SK-N-SH (cell line): ENCODE measurements at regions not wholly inside any gene's neighbourhood (a gene's known extent, or its start where the extent isn't known, plus 50 kb on each side); places are given as distances from the start of the nearest gene placed in this dataset.

Source experiments
- CTCF ChIA-PET: fragments of 300-600, 350-600 bp; formaldehyde crosslinking; extraction: SDS; loops from one replicate; lab custom pipeline; 2021; lab: Yijun Ruan, JAX
- POLR2A ChIA-PET: fragments of 350-600 bp; sonication (Branson Sonifier 250); formaldehyde crosslinking; extraction: SDS; loops from one replicate; lab custom pipeline; 2020; ENCODE audit warnings: antibody characterized with exemption, inconsistent platforms; lab: Yijun Ruan, JAX
- DNase-seq: peaks from one replicate; pipeline ENCODE4 v3.0.0; 2012
- H2AFZ ChIP-seq: fragments of 200-600 bp; sonication (generic); 2 replicates; pipeline ENCODE4 v1.8.1; 2016; ENCODE audit warnings: antibody characterized with exemption, mild to moderate bottlenecking, low read depth
- H3F3A ChIP-seq: fragments of 200-600 bp; sonication (generic); replicated peaks from 2 replicates; pipeline ENCODE3; 2016; ENCODE audit warnings: antibody characterized with exemption, mild to moderate bottlenecking; ENCODE audit not compliant: insufficient read depth
- H3K27ac ChIP-seq, 2 experiments: fragments of 200-500 bp in 1 of 2; fragments of 200-600 bp in 1 of 2; sonication (Bioruptor generic) in 1 of 2; sonication (generic), shearing (Covaris generic) in 1 of 2; 2 replicates each; pipeline versions ENCODE4 v1.5.1 to v1.6.1; 2014 to 2016; ENCODE audit warnings: low read depth in 2 of 2, inconsistent platforms in 1 of 2, low read length in 1 of 2, mild to moderate bottlenecking in 1 of 2, mixed read lengths in 1 of 2
- H3K27me3 ChIP-seq: fragments of 200-600 bp; sonication (generic), shearing (Covaris generic); 2 replicates; pipeline ENCODE4 v1.6.1; 2016; ENCODE audit warnings: mixed run types; ENCODE audit not compliant: insufficient read depth
- H3K36me3 ChIP-seq, 2 experiments: fragments of 200-500 bp in 1 of 2; fragments of 200-600 bp in 1 of 2; sonication (Bioruptor generic) in 1 of 2; sonication (generic) in 1 of 2; replicated peaks in 1 of 2; 2 replicates each; pipeline versions ENCODE3 to v1.5.1; 2014 to 2016; ENCODE audit warnings: low read length in 1 of 2, mild to moderate bottlenecking in 1 of 2; ENCODE audit not compliant: insufficient read depth in 2 of 2, control insufficient read depth in 1 of 2
- H3K4me1 ChIP-seq, 2 experiments: fragments of 200-500 bp in 1 of 2; fragments of 200-600 bp in 1 of 2; sonication (Bioruptor generic) in 1 of 2; sonication (generic), shearing (Covaris generic) in 1 of 2; 2 replicates each; pipeline versions ENCODE4 v1.5.1 to v1.6.1; 2014 to 2016; ENCODE audit warnings: low read depth in 1 of 2, low read length in 1 of 2, mixed run types in 1 of 2; ENCODE audit not compliant: insufficient read depth in 2 of 2, control insufficient read depth in 1 of 2
- H3K4me2 ChIP-seq: fragments of 200-600 bp; sonication (generic), shearing (Covaris generic); 2 replicates; pipeline ENCODE4 v1.6.1; 2017; ENCODE audit warnings: mixed run types
- H3K4me3 ChIP-seq, 2 experiments: fragments of 200-500 bp in 1 of 2; fragments of 200-600 bp in 1 of 2; sonication (Bioruptor generic) in 1 of 2; sonication (generic), shearing (Covaris generic) in 1 of 2; 2 replicates each; pipeline versions ENCODE4 v1.5.1 to v1.8.1; 2014 to 2016; ENCODE audit warnings: low read depth in 2 of 2, inconsistent platforms in 1 of 2, low read length in 1 of 2, mild to moderate bottlenecking in 1 of 2, mixed read lengths in 1 of 2, moderate library complexity in 1 of 2
- H3K79me2 ChIP-seq: fragments of 200-600 bp; sonication (generic); 2 replicates; pipeline ENCODE4 v1.8.1; 2017; ENCODE audit warnings: mild to moderate bottlenecking; ENCODE audit not compliant: insufficient read depth
- H3K9ac ChIP-seq: fragments of 200-600 bp; sonication (generic); 2 replicates; pipeline ENCODE4 v1.6.1; 2017; ENCODE audit warnings: mixed run types
- H3K9me2 ChIP-seq: fragments of 200-600 bp; sonication (generic); 2 replicates; pipeline ENCODE4 v1.6.1; 2017; ENCODE audit warnings: mixed run types
- H3K9me3 ChIP-seq: fragments of 200-600 bp; sonication (generic); 2 replicates; pipeline ENCODE4 v1.6.1; 2017; ENCODE audit warnings: mixed run types, mild to moderate bottlenecking, moderate library complexity
- H4K20me1 ChIP-seq: fragments of 200-600 bp; sonication (generic); 2 replicates; pipeline ENCODE4 v1.6.1; 2017; ENCODE audit warnings: mild to moderate bottlenecking, mixed run types; ENCODE audit not compliant: insufficient read depth
- CHD2 ChIP-seq: fragments of 150-350 bp; IDR thresholded peaks from 2 replicates; pipeline ENCODE4 v1.6.1; 2018; ENCODE audit warnings: low read length; ENCODE audit not compliant: partially characterized antibody
- CTCF ChIP-seq: fragments of 200-600 bp; sonication (generic); IDR thresholded peaks from 2 replicates; pipeline ENCODE4 v1.6.1; 2017; ENCODE audit warnings: antibody characterized with exemption, mild to moderate bottlenecking, moderate library complexity
- EP300 ChIP-seq, 2 experiments: IDR thresholded peaks; 2 replicates each; pipeline versions ENCODE4 v1.4.0 to v1.6.1; 2012; ENCODE audit warnings: borderline replicate concordance in 1 of 2, low read depth in 1 of 2, low read length in 1 of 2
- EZH2phosphoT487 ChIP-seq: fragments of 200-600 bp; sonication (generic); IDR thresholded peaks from 2 replicates; pipeline ENCODE4 v1.6.1; 2017; ENCODE audit warnings: low read depth, mixed run types, mild to moderate bottlenecking, antibody characterized with exemption, moderate library complexity, borderline replicate concordance
- FOXJ3 ChIP-seq: sonication (generic); formaldehyde crosslinking; IDR thresholded peaks from 2 replicates; pipeline ENCODE4 v1.5.1; 2020; ENCODE audit warnings: mild to moderate bottlenecking, missing genetic modification reagents
- GATA2 ChIP-seq: sonication (generic); formaldehyde crosslinking; IDR thresholded peaks from 2 replicates; pipeline ENCODE4 v1.5.0; 2020; ENCODE audit warnings: mild to moderate bottlenecking, missing genetic modification reagents
- MEF2A ChIP-seq: IDR thresholded peaks from 2 replicates; pipeline ENCODE4 v1.4.0; 2012; ENCODE audit warnings: low read depth, borderline replicate concordance
- MXI1 ChIP-seq: IDR thresholded peaks from 2 replicates; pipeline ENCODE4 v1.6.1; 2012; ENCODE audit warnings: mild to moderate bottlenecking, low read depth, low read length, improper control_type of control experiment
- RXRA ChIP-seq: IDR thresholded peaks from 2 replicates; pipeline ENCODE4 v1.4.0; 2012; ENCODE audit warnings: low read depth, mild to moderate bottlenecking, borderline replicate concordance
- SIN3A ChIP-seq: IDR thresholded peaks from 2 replicates; pipeline ENCODE4 v1.6.1; 2012; ENCODE audit warnings: low read depth, mild to moderate bottlenecking, low read length, moderate library complexity, borderline replicate concordance
- TAF1 ChIP-seq: IDR thresholded peaks from 2 replicates; pipeline ENCODE4 v1.6.1; 2012; ENCODE audit warnings: low read depth, mild to moderate bottlenecking, low read length, moderate library complexity, borderline replicate concordance
- TCF12 ChIP-seq: IDR thresholded peaks from 2 replicates; pipeline ENCODE4 v1.4.0; 2012
- TEAD4 ChIP-seq: IDR thresholded peaks from 2 replicates; pipeline ENCODE4 v1.4.0; 2012; ENCODE audit warnings: mild to moderate bottlenecking, borderline replicate concordance; ENCODE audit not compliant: insufficient read depth
- WGBS: methylation state at CpG from one replicate; pipeline ENCODE4 v1.1.6; 2017; ENCODE audit warnings: low lambda C conversion rate; 5-methylcytosine and 5-hydroxymethylcytosine counted together
- TF ChIP-seq, protein P1 (sequence below): fragments of 150-350 bp; IDR thresholded peaks from 2 replicates; pipeline ENCODE4 v1.6.1; 2017; ENCODE audit warnings: antibody characterized with exemption, low read length, low read depth, borderline replicate concordance
- TF ChIP-seq, protein P2 (sequence below): IDR thresholded peaks from 2 replicates; pipeline ENCODE4; 2012
- TF ChIP-seq, protein P3 (sequence below): IDR thresholded peaks from 2 replicates; pipeline ENCODE4 v1.4.0; 2012; ENCODE audit warnings: low read depth, borderline replicate concordance

DNA sequence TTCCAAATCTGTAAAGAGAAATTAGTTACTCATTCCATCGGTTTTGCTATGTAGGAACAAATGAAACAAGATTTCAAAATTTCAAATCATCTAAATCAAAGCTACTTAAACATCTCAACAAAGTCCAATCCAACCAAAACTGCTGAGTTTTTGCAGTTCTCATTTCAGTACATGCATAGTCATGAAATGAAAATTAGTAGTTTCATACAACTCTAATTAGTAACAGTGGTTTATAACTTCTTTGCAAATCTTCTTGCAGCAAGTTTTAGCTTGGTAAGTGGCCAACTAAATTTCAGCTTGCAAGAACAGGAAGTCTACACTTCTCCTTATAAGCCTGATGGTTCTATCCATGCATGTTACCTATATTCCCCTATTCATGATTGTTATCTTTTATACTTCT lies 75.6 kb downstream of the SPRY2 start:
- CTCF ChIA-PET, result interaction anchor here (0.7 kb wide), 1 partner anchor 211 kb away, joined by 3 read pairs; no protein-coding TSS in a partner anchor

DNA sequence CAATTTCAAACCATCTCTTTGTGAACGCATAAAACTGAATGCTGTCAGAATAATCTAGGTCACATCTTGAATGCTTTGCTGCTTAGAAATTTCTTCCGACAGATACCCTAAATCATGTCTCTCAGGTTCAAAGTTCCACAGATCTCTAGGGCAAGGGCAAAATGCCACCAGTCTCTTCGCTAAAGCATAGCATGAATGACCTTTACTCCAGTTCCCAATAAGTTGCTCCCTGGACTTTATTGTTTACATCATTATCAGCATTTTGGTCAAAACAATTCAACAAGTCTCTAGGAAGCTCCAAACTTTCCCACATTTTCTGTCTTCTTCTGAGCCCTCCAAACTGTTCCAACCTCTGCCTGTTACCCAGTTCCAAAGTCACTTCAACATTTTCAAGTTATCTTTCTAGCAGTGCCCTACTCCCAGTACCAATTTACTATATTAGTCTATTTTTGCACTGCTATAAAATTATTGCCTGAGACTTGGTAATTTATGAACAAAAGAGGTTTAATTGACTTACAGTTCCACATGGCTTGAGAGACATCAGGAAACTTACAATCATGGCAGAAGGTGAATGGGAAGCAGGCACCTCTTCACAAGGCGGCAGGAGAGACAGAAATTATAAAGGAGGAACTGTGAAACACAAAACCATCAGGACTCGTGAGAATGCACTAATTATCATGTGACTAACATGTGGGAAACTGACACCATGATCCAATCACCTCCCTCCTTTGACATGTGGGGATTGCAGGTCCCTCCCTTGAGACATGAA lies 77.0 kb downstream of the SPRY2 start:
- H3K4me3 ChIP-seq, result no peak overlapping the region
- no peak overlapping the region for H3K27ac ChIP-seq
- H2AFZ ChIP-seq, result no peak overlapping the region
- H4K20me1 ChIP-seq, result no peaks in the 10 kb centered on the region
- no peak for DNase-seq
- TF ChIP-seq CHD2 (no peak), SIN3A (no peak), TAF1 (no peak), GATA2 (CRISPR knock-in tag) (no peak), TEAD4 (no peak), EP300 (IDR thresholded peaks at IDR 0.05; ENCODE audit: borderline replicate concordance in 1 of 2, low read depth in 1 of 2, low read length in 1 of 2) (no peak), CTCF (no peak), TCF12 (no peak)
- TF ChIP-seq, protein P1, sequence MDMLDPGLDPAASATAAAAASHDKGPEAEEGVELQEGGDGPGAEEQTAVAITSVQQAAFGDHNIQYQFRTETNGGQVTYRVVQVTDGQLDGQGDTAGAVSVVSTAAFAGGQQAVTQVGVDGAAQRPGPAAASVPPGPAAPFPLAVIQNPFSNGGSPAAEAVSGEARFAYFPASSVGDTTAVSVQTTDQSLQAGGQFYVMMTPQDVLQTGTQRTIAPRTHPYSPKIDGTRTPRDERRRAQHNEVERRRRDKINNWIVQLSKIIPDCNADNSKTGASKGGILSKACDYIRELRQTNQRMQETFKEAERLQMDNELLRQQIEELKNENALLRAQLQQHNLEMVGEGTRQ, result no peak
- TF ChIP-seq, protein P2, sequence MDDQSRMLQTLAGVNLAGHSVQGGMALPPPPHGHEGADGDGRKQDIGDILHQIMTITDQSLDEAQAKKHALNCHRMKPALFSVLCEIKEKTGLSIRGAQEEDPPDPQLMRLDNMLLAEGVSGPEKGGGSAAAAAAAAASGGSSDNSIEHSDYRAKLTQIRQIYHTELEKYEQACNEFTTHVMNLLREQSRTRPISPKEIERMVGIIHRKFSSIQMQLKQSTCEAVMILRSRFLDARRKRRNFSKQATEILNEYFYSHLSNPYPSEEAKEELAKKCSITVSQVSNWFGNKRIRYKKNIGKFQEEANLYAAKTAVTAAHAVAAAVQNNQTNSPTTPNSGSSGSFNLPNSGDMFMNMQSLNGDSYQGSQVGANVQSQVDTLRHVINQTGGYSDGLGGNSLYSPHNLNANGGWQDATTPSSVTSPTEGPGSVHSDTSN, result no peak
- TF ChIP-seq, protein P3, sequence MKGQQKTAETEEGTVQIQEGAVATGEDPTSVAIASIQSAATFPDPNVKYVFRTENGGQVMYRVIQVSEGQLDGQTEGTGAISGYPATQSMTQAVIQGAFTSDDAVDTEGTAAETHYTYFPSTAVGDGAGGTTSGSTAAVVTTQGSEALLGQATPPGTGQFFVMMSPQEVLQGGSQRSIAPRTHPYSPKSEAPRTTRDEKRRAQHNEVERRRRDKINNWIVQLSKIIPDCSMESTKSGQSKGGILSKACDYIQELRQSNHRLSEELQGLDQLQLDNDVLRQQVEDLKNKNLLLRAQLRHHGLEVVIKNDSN, result no peak
- ChIA-PET CTCF (no interaction called here), POLR2A (no interaction called here)
- H3F3A ChIP-seq, result no peaks in the 10 kb centered on the region
- no peak overlapping the region for H3K4me2 ChIP-seq
- no peaks in the 10 kb centered on the region for H3K9me2 ChIP-seq
- no peaks in the 10 kb centered on the region for H3K9me3 ChIP-seq
- no peaks in the 10 kb centered on the region for H3K36me3 ChIP-seq
- no peaks in the 10 kb centered on the region for H3K79me2 ChIP-seq
- H3K4me1 ChIP-seq, result no peaks in the 10 kb centered on the region
- no peak overlapping the region for H3K9ac ChIP-seq
- 75% methylated on average over 5 of the region's 5 CpGs for WGBS
- H3K27me3 ChIP-seq, result no peaks in the 10 kb centered on the region

More for the DNA sequence above, 75.6 kb downstream of the SPRY2 start:
- no peak overlapping the region for H3K4me3 ChIP-seq
- DNase-seq, result no peak
- no peaks in the 10 kb centered on the region for H3K79me2 ChIP-seq
- WGBS, result 26% methylated on average over 1 of the region's 1 CpG
- no peak overlapping the region for H2AFZ ChIP-seq
- H3K27ac ChIP-seq, result no peak overlapping the region
- no peaks in the 10 kb centered on the region for H3K9me2 ChIP-seq
- no peaks in the 10 kb centered on the region for H3K9me3 ChIP-seq
- POLR2A ChIA-PET, result no interaction called here
- H3K9ac ChIP-seq, result no peak overlapping the region
- TF ChIP-seq, protein P1, result no peak
- no peak for TF ChIP-seq FOXJ3 (CRISPR knock-in tag)
- no peak for TF ChIP-seq MEF2A
- TF ChIP-seq RXRA, result no peak
- no peak for TF ChIP-seq MXI1
- TF ChIP-seq CHD2, result no peak
- TF ChIP-seq GATA2 (CRISPR knock-in tag), result no peak
- TF ChIP-seq EZH2phosphoT487, result no peak
- TF ChIP-seq, all 33 proteins: peak for 0
- Histone ChIP-seq H3F3A (no peaks in the 10 kb centered on the region), H4K20me1 (no peaks in the 10 kb centered on the region), H3K4me1 (no peaks in the 10 kb centered on the region), H3K36me3 (no peaks in the 10 kb centered on the region), H3K4me2 (no peak overlapping the region), H3K27me3 (no peaks in the 10 kb centered on the region)
